ENCODE measurements at regions not wholly inside any gene's neighbourhood (a gene's known extent, or its start where the extent isn't known, plus 50 kb on each side); places are given as distances from the start of the nearest gene placed in this dataset.

- H3K4me1 Mint-ChIP-seq = peaks cover 7% of the 10 kb centered on the region
- no peak for TF ChIP-seq CREM (CRISPR knock-in tag; IDR thresholded peaks at IDR 0.05)
- no peak for TF ChIP-seq MLX (CRISPR knock-in tag; IDR thresholded peaks at IDR 0.05)
- TF ChIP-seq USF1 (CRISPR knock-in tag; IDR thresholded peaks at IDR 0.05) = no peak
- H3K4me3 Mint-ChIP-seq = no peak overlapping the region
- H3K9me3 Mint-ChIP-seq = no peaks in the 10 kb centered on the region
- no peaks in the 10 kb centered on the region for H3K27me3 Mint-ChIP-seq (ENCODE audit: low read depth)
- no peak for DNase-seq (ENCODE audit: low spot score)
- ChIA-PET CTCF (interaction anchor here (1.5 kb wide), 1 partner anchor 531 kb away, joined by 3 read pairs; the partner anchor contains the start of gene DNAH7), POLR2A (no interaction called here)
- no peaks in the 10 kb centered on the region for H3K36me3 Mint-ChIP-seq
- H3K27ac Mint-ChIP-seq = no peak overlapping the region
- ATAC-seq = no peak
These were observed 119.2 kb upstream of the SLC39A10 start for GRCh38 chr2:195537811-195538210.

GRCh38 chr2:195536906-195537305, 120.1 kb upstream of the SLC39A10 start:
- ChIA-PET POLR2A (no interaction called here), CTCF (no interaction called here)
- H3K36me3 Mint-ChIP-seq = no peaks in the 10 kb centered on the region
- H3K9me3 Mint-ChIP-seq = no peaks in the 10 kb centered on the region
- no peak for TF ChIP-seq RELA (CRISPR knock-in tag; IDR thresholded peaks at IDR 0.05; ENCODE audit: borderline replicate concordance)
- no peak for TF ChIP-seq E2F1 (CRISPR knock-in tag; IDR thresholded peaks at IDR 0.05)
- TF ChIP-seq TCF7 (CRISPR knock-in tag; IDR thresholded peaks at IDR 0.05; ENCODE audit: low read depth) = no peak
- TF ChIP-seq CBFB (CRISPR knock-in tag; IDR thresholded peaks at IDR 0.05; ENCODE audit: low read depth) = no peak
- no peak for TF ChIP-seq GABPB1 (CRISPR knock-in tag; IDR thresholded peaks at IDR 0.05)
- TF ChIP-seq KAT7 (CRISPR knock-in tag; IDR thresholded peaks at IDR 0.05; ENCODE audit: borderline replicate concordance) = no peak
- TF ChIP-seq ZNF232 (CRISPR knock-in tag; IDR thresholded peaks at IDR 0.05) = no peak
- no peak for TF ChIP-seq ERG (CRISPR knock-in tag; IDR thresholded peaks at IDR 0.05)
- TF ChIP-seq AR (CRISPR knock-in tag; IDR thresholded peaks at IDR 0.05) = no peak
- TF ChIP-seq CDX4 (CRISPR knock-in tag; IDR thresholded peaks at IDR 0.05; ENCODE audit: borderline replicate concordance) = no peak
- no peak for TF ChIP-seq NFYB (CRISPR knock-in tag; conservative IDR thresholded peaks at IDR 0.05; ENCODE audit: low read depth)
- TF ChIP-seq GTF2I (CRISPR knock-in tag; conservative IDR thresholded peaks at IDR 0.05) = no peak
- DNase-seq (ENCODE audit: low spot score) = no peak
- no peak overlapping the region for H3K27ac Mint-ChIP-seq
- no peaks in the 10 kb centered on the region for H3K27me3 Mint-ChIP-seq (ENCODE audit: low read depth)
- ATAC-seq = no peak
- H3K4me1 Mint-ChIP-seq = peaks cover 11% of the 10 kb centered on the region
- H3K4me3 Mint-ChIP-seq = no peak overlapping the region

GRCh38 chr2:195535911-195536522, 121.0 kb upstream of the SLC39A10 start:
- CTCF ChIA-PET = no interaction called here
- ATAC-seq (0 out of 2 replicates have a peak, but pooled peaks have one; percentile 14), DNase-seq (ENCODE audit: low spot score) (no peak)
- no peak overlapping the region for H3K4me3 Mint-ChIP-seq
- POLR2A ChIA-PET = no interaction called here
- H3K36me3 Mint-ChIP-seq = no peaks in the 10 kb centered on the region
- no peaks in the 10 kb centered on the region for H3K9me3 Mint-ChIP-seq
- no peaks in the 10 kb centered on the region for H3K27me3 Mint-ChIP-seq (ENCODE audit: low read depth)
- H3K4me1 Mint-ChIP-seq = peaks cover 11% of the 10 kb centered on the region
- no peak overlapping the region for H3K27ac Mint-ChIP-seq
- TF ChIP-seq ATF6 (CRISPR knock-in tag; IDR thresholded peaks at IDR 0.05) (no peak), ZNF263 (CRISPR knock-in tag; IDR thresholded peaks at IDR 0.05; ENCODE audit: low read depth) (no peak), PREB (CRISPR knock-in tag; IDR thresholded peaks at IDR 0.05; ENCODE audit: borderline replicate concordance) (no peak), USF2 (CRISPR knock-in tag; IDR thresholded peaks at IDR 0.05) (no peak)

Data from WTC11 (cell line).